Lung (tissue), 11 donors: ENCODE measurements at regions not wholly inside any gene's neighbourhood (a gene's known extent, or its start where the extent isn't known, plus 50 kb on each side); places are given as distances from the start of the nearest gene placed in this dataset.
A peak's percentile ranks its signal among the peaks of the same experiment; 100 is the strongest.
"Not testable (repeated sequence)": the region's sequence is repeated elsewhere in the genome, so short reads cannot be mapped to it uniquely, and the experiment has no call there.

Experiments
- ATAC-seq: fragments of 200-7000 bp; cut with Tn5 transposase; one replicate; pipeline ENCODE4 v1.9.1; 2020; ENCODE audit warnings: moderate number of reproducible peaks; ENCODE audit not compliant: insufficient read depth, low FRiP score
- DNase-seq, 3 donors: peaks; one replicate each; pipeline ENCODE4 v3.0.0-alpha.2; 2013 to 2017
- H3K27ac ChIP-seq, 2 donors: one replicate each; pipeline ENCODE4 v1.5.1; 2013; ENCODE audit warnings: mild to moderate bottlenecking in 2 of 2, moderate library complexity in 2 of 2, control low read depth in 1 of 2, inconsistent platforms in 1 of 2, low read depth in 1 of 2, low read length in 1 of 2
- H3K27me3 ChIP-seq, 3 donors: one replicate each; pipeline ENCODE4 v1.5.1; 2013; ENCODE audit warnings: low read length in 2 of 3; ENCODE audit not compliant: control insufficient read depth in 3 of 3, insufficient read depth in 3 of 3
- H3K36me3 ChIP-seq, 4 donors: one replicate each; pipeline ENCODE4 v1.5.1; 2013; ENCODE audit warnings: low read length in 4 of 4, mild to moderate bottlenecking in 1 of 4, moderate library complexity in 1 of 4; ENCODE audit not compliant: control insufficient read depth in 4 of 4, insufficient read depth in 4 of 4
- H3K4me1 ChIP-seq, 5 donors: one replicate each; pipeline ENCODE4 v1.5.1; 2013; ENCODE audit warnings: low read length in 5 of 5, mild to moderate bottlenecking in 2 of 5, moderate library complexity in 1 of 5; ENCODE audit not compliant: control insufficient read depth in 5 of 5, insufficient read depth in 5 of 5
- H3K4me3 ChIP-seq: one replicate; pipeline ENCODE4 v1.5.1; 2013; ENCODE audit warnings: mild to moderate bottlenecking, control low read depth, moderate library complexity
- H3K9ac ChIP-seq, 2 donors: one replicate each; pipeline ENCODE4 v1.5.1; 2013; ENCODE audit warnings: low read length in 2 of 2, control low read depth in 1 of 2; ENCODE audit not compliant: insufficient read depth in 1 of 2
- H3K9me3 ChIP-seq, 4 donors: one replicate each; pipeline ENCODE4 v1.5.1; 2013; ENCODE audit warnings: low read length in 3 of 4, mild to moderate bottlenecking in 1 of 4, moderate library complexity in 1 of 4; ENCODE audit not compliant: control insufficient read depth in 4 of 4, insufficient read depth in 3 of 4
- CTCF ChIP-seq: IDR thresholded peaks from 2 replicates; pipeline ENCODE4 v1.5.1; 2012; ENCODE audit warnings: mild to moderate bottlenecking; ENCODE audit errors: control extremely low read depth, extremely low read depth
- WGBS, 2 donors: extraction: QIAGEN DNeasy Blood & Tissue Kit; methylation state at CpG; one replicate each; pipeline ENCODE4 v1.1.7; 2013; 5-methylcytosine and 5-hydroxymethylcytosine counted together
- donor health status: control.
- donor health status: control.
- donor health status: Bipolar disorder and iron deficiency.
- donor health status: healthy.
- donor health status: DM: yes; HTN: yes; CAD: no.

GRCh38 chrX:93468075-93468474, 205.3 kb downstream of the NAP1L3 start:
- DNase-seq (no peak), ATAC-seq (no peak)
- peaks cover 0 to 5% (median 0%) of the 10 kb centered on the region in 3 donors for H3K27me3 ChIP-seq
- no peaks in the 10 kb centered on the region for H3K36me3 ChIP-seq
- H3K4me1 ChIP-seq, result no peaks in the 10 kb centered on the region
- H3K4me3 ChIP-seq, result no peak overlapping the region
- no peak overlapping the region for H3K27ac ChIP-seq
- no peak overlapping the region for H3K9ac ChIP-seq
- WGBS, 2 donors, result 63 to 79% methylated on average over 4 of the region's 4 CpGs
- peaks cover 0 to 6% (median 0%) of the 10 kb centered on the region in 4 donors for H3K9me3 ChIP-seq
- no peak for TF ChIP-seq CTCF

- Histone ChIP-seq H3K36me3 (no peaks in the 10 kb centered on the region), H3K27me3 (peaks cover 0 to 5% (median 0%) of the 10 kb centered on the region in 3 donors), H3K4me1 (no peaks in the 10 kb centered on the region), H3K4me3 (no peak overlapping the region), H3K27ac (no peak overlapping the region), H3K9ac (no peak overlapping the region), H3K9me3 (peaks cover 0 to 8% (median 0%) of the 10 kb centered on the region in 4 donors)
- TF ChIP-seq CTCF, result no peak
- 67 to 83% methylated on average over 1 of the region's 1 CpG for WGBS, 2 donors
- no peak for ATAC-seq
- no peak for DNase-seq
Measured at GRCh38 chrX:93466383-93466782, 207.0 kb downstream of the NAP1L3 start.

GRCh38 chrX:93461060-93461459, 212.3 kb downstream of the NAP1L3 start:
- DNase-seq, result no peak
- Histone ChIP-seq H3K27ac (no peak overlapping the region), H3K27me3 (peaks cover 0 to 13% (median 5%) of the 10 kb centered on the region in 3 donors), H3K9ac (no peak overlapping the region), H3K36me3 (no peaks in the 10 kb centered on the region), H3K4me3 (no peak overlapping the region), H3K4me1 (no peaks in the 10 kb centered on the region), H3K9me3 (peaks cover 0 to 2% (median 0%) of the 10 kb centered on the region in 4 donors)
- no peak for ATAC-seq
- WGBS, 2 donors, result 63 to 81% methylated on average over 3 of the region's 3 CpGs
- no peak for TF ChIP-seq CTCF

GRCh38 chrX:93454509-93454908, 218.9 kb downstream of the NAP1L3 start:
- H3K27me3 ChIP-seq, result peaks cover 0 to 5% (median 5%) of the 10 kb centered on the region in 3 donors
- no peaks in the 10 kb centered on the region for H3K36me3 ChIP-seq
- no peak overlapping the region for H3K27ac ChIP-seq
- H3K4me3 ChIP-seq, result no peak overlapping the region
- no peak overlapping the region for H3K9ac ChIP-seq
- DNase-seq (no peak), ATAC-seq (no peak)
- peaks cover 0 to 2% (median 0%) of the 10 kb centered on the region in 4 donors for H3K9me3 ChIP-seq
- no peaks in the 10 kb centered on the region for H3K4me1 ChIP-seq
- no peak for TF ChIP-seq CTCF
- 53 to 60% methylated on average over 1 of the region's 1 CpG for WGBS, 2 donors

- H3K9me3 ChIP-seq, ATAC-seq, H3K4me1 ChIP-seq, H3K27me3 ChIP-seq, H3K36me3 ChIP-seq, H3K27ac ChIP-seq, H3K9ac ChIP-seq, H3K4me3 ChIP-seq: not testable (repeated sequence)
- peak in 1 of 3 donors; percentile 11 for DNase-seq
- WGBS, 2 donors, result 80 to 98% methylated on average over 6 of the region's 6 CpGs
Measured at GRCh38 chrX:93434721-93435120, 238.7 kb downstream of the NAP1L3 start.
